Liver (tissue), 7 donors: ENCODE measurements at regions not wholly inside any gene's neighbourhood (a gene's known extent, or its start where the extent isn't known, plus 50 kb on each side); places are given as distances from the start of the nearest gene placed in this dataset.

ENCODE experiments used
- DNase-seq: peaks from one replicate; pipeline ENCODE4 v3.0.0-alpha.2; 2017; ENCODE audit warnings: low spot score
- H3K27ac ChIP-seq, 2 donors: one replicate each; pipeline ENCODE4 v1.7.0; 2013; ENCODE audit warnings: inconsistent platforms in 2 of 2, low read length in 2 of 2, control low read depth in 1 of 2, low read depth in 1 of 2, mild to moderate bottlenecking in 1 of 2
- H3K27me3 ChIP-seq, 4 donors: one replicate each; pipeline versions ENCODE4 v1.6.1 to v1.7.0; 2013; ENCODE audit warnings: low read length in 3 of 4, inconsistent platforms in 1 of 4, mild to moderate bottlenecking in 1 of 4, moderate library complexity in 1 of 4; ENCODE audit not compliant: control insufficient read depth in 4 of 4, insufficient read depth in 4 of 4
- H3K36me3 ChIP-seq, 4 donors: one replicate each; pipeline versions ENCODE4 v1.6.1 to v1.7.0; 2013; ENCODE audit warnings: low read length in 3 of 4, mild to moderate bottlenecking in 3 of 4, low read depth in 1 of 4, moderate library complexity in 1 of 4; ENCODE audit not compliant: control insufficient read depth in 4 of 4, insufficient read depth in 3 of 4
- H3K4me1 ChIP-seq, 4 donors: one replicate each; pipeline versions ENCODE4 v1.6.1 to v1.7.0; 2013; ENCODE audit warnings: low read length in 3 of 4, mild to moderate bottlenecking in 3 of 4, moderate library complexity in 1 of 4; ENCODE audit not compliant: control insufficient read depth in 4 of 4, insufficient read depth in 4 of 4
- H3K4me3 ChIP-seq, 3 donors: one replicate each; pipeline versions ENCODE4 v1.6.1 to v1.7.0; 2013; ENCODE audit warnings: low read length in 3 of 3, control low read depth in 1 of 3, low read depth in 1 of 3, mild to moderate bottlenecking in 1 of 3
- H3K9ac ChIP-seq, 2 donors: one replicate each; pipeline ENCODE4 v1.7.0; 2013; ENCODE audit warnings: low read length in 2 of 2, mild to moderate bottlenecking in 2 of 2, moderate library complexity in 2 of 2, control low read depth in 1 of 2, low read depth in 1 of 2
- H3K9me3 ChIP-seq, 4 donors: one replicate each; pipeline versions ENCODE4 v1.6.1 to v1.7.0; 2013; ENCODE audit warnings: low read length in 3 of 4; ENCODE audit not compliant: control insufficient read depth in 4 of 4
- EGR1 ChIP-seq, 2 donors: IDR thresholded peaks; 2 replicates each; pipeline ENCODE4 v1.6.1; 2016 to 2018; ENCODE audit warnings: antibody characterized with exemption in 2 of 2, low read depth in 2 of 2
- FOXA1 ChIP-seq: IDR thresholded peaks from 2 replicates; pipeline ENCODE4 v1.6.1; 2016; ENCODE audit warnings: antibody characterized with exemption
- FOXA2 ChIP-seq: IDR thresholded peaks from 2 replicates; pipeline ENCODE4 v1.6.1; 2016; ENCODE audit warnings: antibody characterized with exemption
- GABPA ChIP-seq, 2 donors: IDR thresholded peaks in 1 of 2; conservative IDR thresholded peaks in 1 of 2; 2 replicates each; pipeline ENCODE4 v1.6.1; 2016; ENCODE audit warnings: antibody characterized with exemption in 2 of 2, mild to moderate bottlenecking in 1 of 2, moderate library complexity in 1 of 2
- HNF4A ChIP-seq, 2 donors: conservative IDR thresholded peaks; 2 replicates each; pipeline ENCODE4 v1.6.1; 2016; ENCODE audit warnings: antibody characterized with exemption in 2 of 2, mild to moderate bottlenecking in 2 of 2
- HNF4G ChIP-seq: IDR thresholded peaks from 2 replicates; pipeline ENCODE4 v1.6.1; 2016; ENCODE audit warnings: antibody characterized with exemption
- JUND ChIP-seq, 2 donors: IDR thresholded peaks; 2 replicates each; pipeline ENCODE4 v1.6.1; 2016; ENCODE audit warnings: antibody characterized with exemption in 2 of 2
- NR2F2 ChIP-seq: IDR thresholded peaks from 2 replicates; pipeline ENCODE4 v1.6.1; 2016; ENCODE audit warnings: antibody characterized with exemption
- RAD21 ChIP-seq, 2 donors: IDR thresholded peaks; 2 replicates each; pipeline ENCODE4 v1.6.1; 2016; ENCODE audit warnings: antibody characterized with exemption in 2 of 2, mild to moderate bottlenecking in 2 of 2
- RXRA ChIP-seq, 2 donors: IDR thresholded peaks; 2 replicates each; pipeline ENCODE4 v1.6.1; 2017 to 2018; ENCODE audit warnings: antibody characterized with exemption in 2 of 2, mild to moderate bottlenecking in 1 of 2
- SP1 ChIP-seq: IDR thresholded peaks from 2 replicates; pipeline ENCODE4 v1.6.1; 2018; ENCODE audit warnings: antibody characterized with exemption, mild to moderate bottlenecking
- TAF1 ChIP-seq: conservative IDR thresholded peaks from 2 replicates; pipeline ENCODE4 v1.6.1; 2016; ENCODE audit warnings: antibody characterized with exemption, mild to moderate bottlenecking
- YY1 ChIP-seq: IDR thresholded peaks from 2 replicates; pipeline ENCODE4 v1.6.1; 2016; ENCODE audit warnings: antibody characterized with exemption, mild to moderate bottlenecking
- TF ChIP-seq, protein P1 (sequence below): fragments of 150-350 bp; IDR thresholded peaks from 2 replicates; pipeline ENCODE4 v1.5.1; 2017; ENCODE audit warnings: improper control_type of control experiment, low read depth, low read length; ENCODE audit not compliant: missing input control
- TF ChIP-seq, protein P2 (sequence below): IDR thresholded peaks from 2 replicates; pipeline ENCODE4 v1.6.1; 2016; ENCODE audit warnings: antibody characterized with exemption
- TF ChIP-seq, protein P3 (sequence below): IDR thresholded peaks from 2 replicates; pipeline ENCODE4 v1.6.1; 2016; ENCODE audit warnings: antibody characterized with exemption
- TF ChIP-seq, protein P4 (sequence below): IDR thresholded peaks from 2 replicates; pipeline ENCODE4 v1.6.1; 2016; ENCODE audit warnings: antibody characterized with exemption
- TF ChIP-seq, protein P5 (sequence below): IDR thresholded peaks from 2 replicates; pipeline ENCODE4 v1.6.1; 2016; ENCODE audit warnings: antibody characterized with exemption, mild to moderate bottlenecking
- donor health status: healthy.
- donor health status: healthy.
- donor health status: healthy.
- donor health status: healthy.

DNA sequence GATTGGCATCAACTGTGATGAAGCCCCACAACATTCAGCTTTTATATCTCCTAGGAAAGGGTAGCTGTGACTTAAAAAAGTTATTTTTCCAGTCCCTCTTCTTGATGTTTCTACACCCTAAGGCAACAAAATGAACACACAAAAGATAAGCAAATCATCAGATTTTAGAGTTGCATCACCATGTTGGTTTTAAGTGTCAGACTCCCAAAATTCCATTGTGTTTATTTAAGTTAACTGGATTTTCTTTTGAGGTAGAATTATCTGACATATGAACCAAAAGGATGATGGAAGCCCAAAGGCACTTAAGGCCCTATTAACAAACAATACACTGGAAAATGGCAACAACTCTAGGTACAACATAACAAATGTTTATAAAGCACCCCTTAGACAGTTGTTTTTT is 261.7 kb upstream of the SLC39A10 start:
- TF ChIP-seq EGR1 (IDR thresholded peaks at IDR 0.05; ENCODE audit: low read depth in 2 of 2), result no peak
- TF ChIP-seq, protein P1, sequence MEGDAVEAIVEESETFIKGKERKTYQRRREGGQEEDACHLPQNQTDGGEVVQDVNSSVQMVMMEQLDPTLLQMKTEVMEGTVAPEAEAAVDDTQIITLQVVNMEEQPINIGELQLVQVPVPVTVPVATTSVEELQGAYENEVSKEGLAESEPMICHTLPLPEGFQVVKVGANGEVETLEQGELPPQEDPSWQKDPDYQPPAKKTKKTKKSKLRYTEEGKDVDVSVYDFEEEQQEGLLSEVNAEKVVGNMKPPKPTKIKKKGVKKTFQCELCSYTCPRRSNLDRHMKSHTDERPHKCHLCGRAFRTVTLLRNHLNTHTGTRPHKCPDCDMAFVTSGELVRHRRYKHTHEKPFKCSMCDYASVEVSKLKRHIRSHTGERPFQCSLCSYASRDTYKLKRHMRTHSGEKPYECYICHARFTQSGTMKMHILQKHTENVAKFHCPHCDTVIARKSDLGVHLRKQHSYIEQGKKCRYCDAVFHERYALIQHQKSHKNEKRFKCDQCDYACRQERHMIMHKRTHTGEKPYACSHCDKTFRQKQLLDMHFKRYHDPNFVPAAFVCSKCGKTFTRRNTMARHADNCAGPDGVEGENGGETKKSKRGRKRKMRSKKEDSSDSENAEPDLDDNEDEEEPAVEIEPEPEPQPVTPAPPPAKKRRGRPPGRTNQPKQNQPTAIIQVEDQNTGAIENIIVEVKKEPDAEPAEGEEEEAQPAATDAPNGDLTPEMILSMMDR, result no peak
- no peak for TF ChIP-seq RAD21 (IDR thresholded peaks at IDR 0.05)
- TF ChIP-seq TAF1, result no peak
- TF ChIP-seq JUND (IDR thresholded peaks at IDR 0.05), result no peak
- TF ChIP-seq, protein P2, sequence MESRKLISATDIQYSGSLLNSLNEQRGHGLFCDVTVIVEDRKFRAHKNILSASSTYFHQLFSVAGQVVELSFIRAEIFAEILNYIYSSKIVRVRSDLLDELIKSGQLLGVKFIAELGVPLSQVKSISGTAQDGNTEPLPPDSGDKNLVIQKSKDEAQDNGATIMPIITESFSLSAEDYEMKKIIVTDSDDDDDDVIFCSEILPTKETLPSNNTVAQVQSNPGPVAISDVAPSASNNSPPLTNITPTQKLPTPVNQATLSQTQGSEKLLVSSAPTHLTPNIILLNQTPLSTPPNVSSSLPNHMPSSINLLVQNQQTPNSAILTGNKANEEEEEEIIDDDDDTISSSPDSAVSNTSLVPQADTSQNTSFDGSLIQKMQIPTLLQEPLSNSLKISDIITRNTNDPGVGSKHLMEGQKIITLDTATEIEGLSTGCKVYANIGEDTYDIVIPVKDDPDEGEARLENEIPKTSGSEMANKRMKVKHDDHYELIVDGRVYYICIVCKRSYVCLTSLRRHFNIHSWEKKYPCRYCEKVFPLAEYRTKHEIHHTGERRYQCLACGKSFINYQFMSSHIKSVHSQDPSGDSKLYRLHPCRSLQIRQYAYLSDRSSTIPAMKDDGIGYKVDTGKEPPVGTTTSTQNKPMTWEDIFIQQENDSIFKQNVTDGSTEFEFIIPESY, result no peak
- TF ChIP-seq, protein P3, sequence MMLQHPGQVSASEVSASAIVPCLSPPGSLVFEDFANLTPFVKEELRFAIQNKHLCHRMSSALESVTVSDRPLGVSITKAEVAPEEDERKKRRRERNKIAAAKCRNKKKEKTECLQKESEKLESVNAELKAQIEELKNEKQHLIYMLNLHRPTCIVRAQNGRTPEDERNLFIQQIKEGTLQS, result no peak
- TF ChIP-seq, protein P4, sequence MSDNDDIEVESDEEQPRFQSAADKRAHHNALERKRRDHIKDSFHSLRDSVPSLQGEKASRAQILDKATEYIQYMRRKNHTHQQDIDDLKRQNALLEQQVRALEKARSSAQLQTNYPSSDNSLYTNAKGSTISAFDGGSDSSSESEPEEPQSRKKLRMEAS, result no peak
- TF ChIP-seq YY1, result no peak
- no peak for TF ChIP-seq NR2F2
- no peak for TF ChIP-seq SP1
- no peak for TF ChIP-seq RXRA (IDR thresholded peaks at IDR 0.05)
- TF ChIP-seq, protein P5, sequence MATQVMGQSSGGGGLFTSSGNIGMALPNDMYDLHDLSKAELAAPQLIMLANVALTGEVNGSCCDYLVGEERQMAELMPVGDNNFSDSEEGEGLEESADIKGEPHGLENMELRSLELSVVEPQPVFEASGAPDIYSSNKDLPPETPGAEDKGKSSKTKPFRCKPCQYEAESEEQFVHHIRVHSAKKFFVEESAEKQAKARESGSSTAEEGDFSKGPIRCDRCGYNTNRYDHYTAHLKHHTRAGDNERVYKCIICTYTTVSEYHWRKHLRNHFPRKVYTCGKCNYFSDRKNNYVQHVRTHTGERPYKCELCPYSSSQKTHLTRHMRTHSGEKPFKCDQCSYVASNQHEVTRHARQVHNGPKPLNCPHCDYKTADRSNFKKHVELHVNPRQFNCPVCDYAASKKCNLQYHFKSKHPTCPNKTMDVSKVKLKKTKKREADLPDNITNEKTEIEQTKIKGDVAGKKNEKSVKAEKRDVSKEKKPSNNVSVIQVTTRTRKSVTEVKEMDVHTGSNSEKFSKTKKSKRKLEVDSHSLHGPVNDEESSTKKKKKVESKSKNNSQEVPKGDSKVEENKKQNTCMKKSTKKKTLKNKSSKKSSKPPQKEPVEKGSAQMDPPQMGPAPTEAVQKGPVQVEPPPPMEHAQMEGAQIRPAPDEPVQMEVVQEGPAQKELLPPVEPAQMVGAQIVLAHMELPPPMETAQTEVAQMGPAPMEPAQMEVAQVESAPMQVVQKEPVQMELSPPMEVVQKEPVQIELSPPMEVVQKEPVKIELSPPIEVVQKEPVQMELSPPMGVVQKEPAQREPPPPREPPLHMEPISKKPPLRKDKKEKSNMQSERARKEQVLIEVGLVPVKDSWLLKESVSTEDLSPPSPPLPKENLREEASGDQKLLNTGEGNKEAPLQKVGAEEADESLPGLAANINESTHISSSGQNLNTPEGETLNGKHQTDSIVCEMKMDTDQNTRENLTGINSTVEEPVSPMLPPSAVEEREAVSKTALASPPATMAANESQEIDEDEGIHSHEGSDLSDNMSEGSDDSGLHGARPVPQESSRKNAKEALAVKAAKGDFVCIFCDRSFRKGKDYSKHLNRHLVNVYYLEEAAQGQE, result no peak
- TF ChIP-seq GABPA (IDR thresholded peaks at IDR 0.05 in 1 of 2, conservative IDR thresholded peaks at IDR 0.05 in 1 of 2), result no peak
- TF ChIP-seq HNF4G, result no peak
- no peak for TF ChIP-seq FOXA1
- TF ChIP-seq FOXA2, result no peak
- no peak for TF ChIP-seq HNF4A (conservative IDR thresholded peaks at IDR 0.05)
- H3K27me3 ChIP-seq, result no peaks in the 10 kb centered on the region
- no peaks in the 10 kb centered on the region for H3K36me3 ChIP-seq
- no peaks in the 10 kb centered on the region for H3K9me3 ChIP-seq
- H3K9ac ChIP-seq, result no peak overlapping the region
- no peaks in the 10 kb centered on the region for H3K4me1 ChIP-seq
- H3K27ac ChIP-seq, result no peak overlapping the region
- no peak for DNase-seq
- no peak overlapping the region for H3K4me3 ChIP-seq
